GDM1 (cell line): ENCODE measurements at regions not wholly inside any gene's neighbourhood (a gene's known extent, or its start where the extent isn't known, plus 50 kb on each side); places are given as distances from the start of the nearest gene placed in this dataset.

Experiments used
- DNase-seq: peaks from one replicate; lab custom pipeline; 2025; lab: John Stamatoyannopoulos, UW

- DNase-seq, result no peak
Measured at GRCh38 chr3:150090006-150090405, 119.3 kb upstream of the PFN2 start.

- DNase-seq, result no peak
Measured at GRCh38 chr3:150084128-150084527, 113.4 kb upstream of the PFN2 start.

GRCh38 chr3:150083655-150084042 is 113.0 kb upstream of the PFN2 start:
- no peak for DNase-seq

DNA sequence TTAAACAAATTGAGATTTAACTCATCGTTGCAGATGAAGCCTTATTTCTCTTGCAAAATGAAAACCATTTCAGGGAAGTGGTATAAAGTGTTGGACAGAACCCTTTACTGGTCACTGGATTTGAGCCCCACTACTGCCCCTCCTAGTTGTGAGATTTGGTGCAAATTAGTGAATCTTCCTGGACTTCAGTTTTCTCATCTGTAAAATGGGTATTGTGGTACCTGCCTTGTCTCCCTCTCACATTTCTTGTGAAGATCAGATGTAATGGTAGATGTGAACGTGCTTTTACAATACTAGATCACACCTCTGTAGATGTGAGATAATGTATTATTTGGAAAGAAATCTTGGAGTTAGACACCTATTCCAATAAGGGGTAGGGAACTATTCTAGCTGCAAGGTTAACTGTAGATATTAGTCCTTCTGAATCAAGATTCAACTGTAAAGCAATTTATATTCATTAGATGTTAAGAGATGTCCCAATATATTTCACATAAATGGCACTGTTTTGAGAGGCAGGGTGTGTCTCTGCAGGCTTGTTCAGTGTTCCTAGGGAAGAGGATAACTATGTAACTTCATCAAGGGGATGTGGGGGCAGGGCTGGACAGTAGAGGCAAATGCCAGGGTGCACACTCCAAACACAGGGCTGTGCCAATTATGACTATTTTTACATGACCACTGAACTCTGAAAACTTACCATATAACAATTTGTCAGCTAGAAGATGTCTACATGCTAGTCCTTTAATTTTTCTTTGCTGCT is 112.4 kb upstream of the PFN2 start:
- DNase-seq, result no peak

DNA sequence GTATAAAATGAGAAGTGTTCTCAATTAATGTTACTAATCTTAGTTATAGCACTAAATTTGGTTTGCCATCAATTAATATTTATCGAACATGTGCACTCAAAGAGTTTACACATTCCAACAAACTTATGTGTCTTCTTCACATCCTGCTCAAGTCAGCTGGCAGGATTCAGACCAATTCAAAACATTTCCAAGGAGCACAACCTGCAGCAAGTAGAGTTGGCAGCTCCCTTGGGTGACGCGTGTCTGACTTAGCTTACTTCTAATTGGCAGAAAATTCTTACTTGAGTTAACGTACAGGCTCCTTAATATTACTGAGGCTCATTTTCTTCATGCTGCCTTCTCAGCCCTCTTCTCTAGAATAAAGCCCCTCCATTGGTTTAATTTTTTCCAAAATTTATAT is 110.4 kb upstream of the PFN2 start:
- DNase-seq, result no peak

GRCh38 chr3:150080058-150080730 is 109.5 kb upstream of the PFN2 start:
- no peak for DNase-seq

DNA sequence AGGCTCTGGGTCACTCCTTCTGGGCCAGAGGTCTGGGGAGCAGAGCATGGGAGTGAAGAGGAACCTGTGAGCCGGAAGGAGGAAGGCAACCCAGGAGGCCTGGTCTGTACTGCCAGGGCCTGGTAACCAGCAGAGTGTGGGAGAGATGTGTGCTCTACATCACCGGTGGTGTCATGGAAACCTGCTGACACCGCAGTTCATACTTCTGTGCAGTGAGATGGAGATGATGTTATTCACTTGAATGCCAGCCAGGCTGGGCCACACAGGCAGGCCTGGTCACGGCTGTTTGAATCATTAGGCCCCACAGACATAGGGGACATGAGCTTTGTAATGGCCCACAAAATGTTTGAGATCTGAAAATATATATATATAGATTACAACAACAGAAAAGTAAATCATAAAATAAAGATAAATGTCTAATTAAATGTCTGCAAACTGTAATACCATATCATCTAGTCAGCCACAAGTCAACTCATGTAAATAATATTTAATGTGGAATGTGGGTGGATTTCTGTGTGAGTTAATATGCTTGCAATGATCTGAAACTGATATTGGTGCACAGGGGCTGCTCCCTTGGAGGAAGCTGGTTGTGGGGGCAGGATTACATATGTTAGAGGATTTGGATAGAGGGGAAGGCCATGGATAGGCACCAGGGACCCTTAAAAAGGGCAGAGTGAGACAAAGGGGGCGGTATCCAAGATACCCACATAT is 108.5 kb upstream of the PFN2 start:
- no peak for DNase-seq

DNA sequence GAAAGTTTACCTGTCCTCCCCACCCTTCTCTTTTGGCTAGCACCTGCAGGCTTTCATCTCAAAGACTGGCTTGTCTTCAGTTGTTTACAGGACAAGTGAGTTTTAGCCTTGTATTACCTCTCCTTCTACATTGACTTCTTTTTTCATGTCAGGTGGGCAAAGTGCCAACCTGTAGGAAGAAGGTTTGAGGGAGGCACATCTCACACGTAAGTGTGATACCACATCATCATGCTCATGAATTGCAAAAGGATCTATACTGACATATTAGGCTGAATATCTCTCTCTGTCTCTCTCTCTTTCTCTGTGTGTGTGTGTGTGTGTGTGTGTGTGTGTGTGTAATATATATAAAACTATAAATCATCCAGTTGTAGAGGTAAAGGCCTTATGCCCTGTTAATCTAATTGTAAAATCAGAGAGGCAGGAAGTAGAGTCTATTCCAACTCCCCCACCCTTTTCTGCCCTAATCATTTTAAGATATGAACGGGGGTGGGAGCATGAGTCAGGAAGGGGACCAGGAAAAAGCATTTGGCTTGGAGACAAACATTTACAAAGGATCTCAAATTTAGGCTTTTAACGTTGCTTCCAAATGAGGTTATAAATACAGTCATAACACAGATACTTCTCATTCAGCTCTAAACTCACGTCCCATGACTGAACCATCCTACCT is 107.0 kb upstream of the PFN2 start:
- no peak for DNase-seq

GRCh38 chr3:150077107-150077506 is 106.4 kb upstream of the PFN2 start:
- DNase-seq, result no peak

DNA sequence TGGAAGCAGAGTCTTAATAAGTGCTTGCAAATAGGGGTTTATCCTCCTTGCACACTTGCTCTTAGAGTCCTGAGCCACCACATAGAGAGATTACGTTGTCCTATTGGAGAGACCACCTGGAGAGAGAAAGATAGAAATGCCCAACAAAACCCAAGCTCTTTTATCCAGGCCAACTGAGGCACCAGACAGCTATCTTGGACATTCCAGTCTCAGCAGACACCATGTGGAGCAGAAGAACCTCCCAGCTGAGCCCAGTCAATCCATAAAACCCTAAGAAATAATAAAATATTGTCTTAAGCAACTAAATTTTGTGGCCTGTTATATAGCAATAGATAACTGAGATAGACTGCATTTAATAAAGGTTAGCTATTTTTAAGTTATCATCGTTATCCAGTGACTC is 105.7 kb upstream of the PFN2 start:
- no peak for DNase-seq

GRCh38 chr3:150075417-150075865 is 104.7 kb upstream of the PFN2 start:
- no peak for DNase-seq

DNA sequence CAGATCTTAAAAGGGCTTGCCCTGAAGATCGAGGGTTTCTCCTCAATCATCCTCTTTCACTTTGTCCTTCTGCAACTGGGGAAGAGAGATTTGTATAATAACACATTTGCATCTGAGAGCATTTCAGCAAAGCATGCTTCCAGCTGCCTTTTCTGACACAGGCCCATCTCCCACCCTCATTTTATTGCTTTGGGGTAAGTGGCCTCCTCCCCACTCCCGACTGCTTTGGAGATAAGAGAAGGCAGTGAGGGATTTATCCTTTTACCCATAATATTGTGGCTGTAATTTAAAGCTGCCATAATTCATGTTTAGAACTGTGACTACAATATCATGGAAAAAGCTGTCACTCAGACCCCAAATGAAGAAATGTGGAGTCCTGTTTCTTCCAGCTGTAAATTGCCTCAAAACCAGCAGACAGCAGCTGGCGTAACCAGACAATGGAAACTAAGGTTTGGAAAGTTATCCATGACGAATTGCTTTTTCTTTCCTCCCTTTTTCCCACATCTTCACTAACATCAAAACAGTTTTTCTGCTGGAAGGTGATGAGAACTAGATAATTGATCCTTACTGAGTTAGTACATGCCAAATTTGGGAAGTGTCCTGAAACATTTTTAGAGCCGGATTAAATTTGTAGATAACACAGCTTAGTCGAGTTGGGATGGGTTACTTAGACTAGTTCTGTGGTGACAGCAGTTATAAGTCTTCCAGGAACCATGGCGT is 104.2 kb upstream of the PFN2 start:
- DNase-seq, result no peak

- DNase-seq, result no peak
Measured at GRCh38 chr3:150074277-150074676, 103.6 kb upstream of the PFN2 start.

GRCh38 chr3:150073513-150073912 is 102.8 kb upstream of the PFN2 start:
- DNase-seq, result no peak

DNA sequence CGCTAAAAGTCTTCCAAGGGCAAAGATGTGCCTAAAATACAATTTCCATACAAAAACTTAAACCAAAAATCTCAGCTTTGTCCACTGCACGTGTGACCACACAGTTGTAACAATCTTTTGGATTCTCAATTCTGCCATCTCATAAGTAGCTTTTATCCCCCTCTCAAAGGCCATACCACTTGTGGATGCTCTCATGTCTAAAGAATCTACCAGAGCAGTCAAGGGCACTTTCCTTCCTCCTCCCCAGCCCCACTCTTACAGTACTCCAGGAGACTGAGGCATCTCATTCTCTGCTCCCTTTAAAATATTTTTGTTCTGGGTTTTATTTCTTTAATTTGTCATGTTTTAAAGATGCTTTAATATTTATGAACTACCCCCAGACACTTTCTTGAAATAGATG is 102.3 kb upstream of the PFN2 start:
- DNase-seq, result no peak

- DNase-seq, result no peak
Measured at GRCh38 chr3:150072576-150072975, 101.9 kb upstream of the PFN2 start.

DNA sequence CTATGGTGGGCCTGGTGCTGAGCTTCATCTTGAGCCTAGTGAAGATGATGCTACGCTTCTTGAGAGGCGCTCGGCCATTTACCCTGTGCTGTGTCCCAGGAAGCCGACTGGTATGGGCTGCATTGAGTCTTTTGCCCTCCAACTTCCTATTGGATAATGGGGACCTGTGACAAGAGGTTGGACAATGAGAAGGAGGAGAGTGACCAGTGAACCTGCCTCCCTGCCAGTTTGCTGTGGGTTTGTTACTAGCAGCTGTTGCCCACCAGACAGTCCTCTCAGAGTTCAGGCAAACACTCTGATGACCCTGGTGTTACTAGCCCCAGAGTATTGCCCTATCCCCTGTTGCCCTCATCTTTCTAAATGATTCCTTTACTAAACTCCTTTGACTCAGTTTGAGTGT is 99.6 kb upstream of the PFN2 start:
- DNase-seq, result no peak

- DNase-seq, result no peak
Measured at GRCh38 chr3:150069633-150070032, 98.9 kb upstream of the PFN2 start.

- no peak for DNase-seq
Measured at GRCh38 chr3:150069154-150069527, 98.4 kb upstream of the PFN2 start.

GRCh38 chr3:150068440-150069153 is 97.9 kb upstream of the PFN2 start:
- no peak for DNase-seq

DNA sequence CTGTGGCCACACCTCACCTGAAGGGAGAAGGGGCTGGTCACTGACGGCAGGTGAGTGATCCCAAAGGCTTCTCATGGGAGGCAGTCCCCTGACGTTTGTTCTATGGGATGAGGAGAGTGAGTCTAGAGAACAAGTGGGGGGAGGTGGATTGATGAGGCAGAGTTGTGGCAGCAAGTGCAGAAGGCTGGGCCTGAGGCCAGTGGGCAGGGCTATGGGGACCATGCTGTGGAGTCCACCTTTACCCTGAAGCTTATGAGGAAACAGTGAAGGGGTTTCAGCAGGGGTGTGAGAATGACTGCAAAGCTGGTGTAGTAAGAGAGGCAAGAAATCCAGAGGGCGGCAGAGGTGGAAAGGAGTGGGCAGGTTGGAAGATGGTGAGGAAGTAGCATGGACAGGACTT is 96.9 kb upstream of the PFN2 start:
- DNase-seq, result no peak
